H1 (cell line): ENCODE measurements at regions not wholly inside any gene's neighbourhood (a gene's known extent, or its start where the extent isn't known, plus 50 kb on each side); places are given as distances from the start of the nearest gene placed in this dataset.

ENCODE experiments used
- CTCF ChIA-PET: fragments of 300-600 bp; sonication (Branson Sonifier 250); formaldehyde crosslinking; loops from one replicate; lab custom pipeline; 2021; ENCODE audit not compliant: partially characterized antibody; lab: Charles Lee
- POLR2A ChIA-PET: fragments of 300-600 bp; sonication (Branson Sonifier 250); formaldehyde crosslinking; loops from one replicate; lab custom pipeline; 2021; ENCODE audit warnings: inconsistent platforms; ENCODE audit not compliant: partially characterized antibody; lab: Charles Lee
- DNase-seq, 2 experiments: peaks; one replicate each; pipeline versions ENCODE4 v3.0.0 to v3.0.0-alpha.2; 2010 to 2022; ENCODE audit warnings: low spot score in 2 of 2, low read depth in 1 of 2, mixed read lengths in 1 of 2
- FAIRE-seq: peaks from 2 replicates; lab custom pipeline; 2011; peaks lifted over from hg19 to GRCh38; lab: Jason Lieb, UNC
- H2AFZ ChIP-seq: 2 replicates; pipeline ENCODE4 v1.8.1; 2012; ENCODE audit warnings: low read length, inconsistent platforms
- H2AK5ac ChIP-seq: 2 replicates; pipeline ENCODE4 v1.6.1; 2013; ENCODE audit warnings: low read depth, low read length
- H2BK120ac ChIP-seq: replicated peaks from 2 replicates; pipeline ENCODE3; 2013; ENCODE audit warnings: low read depth, low read length, inconsistent platforms
- H2BK12ac ChIP-seq: 2 replicates; pipeline ENCODE4 v1.6.1; 2013; ENCODE audit warnings: low read depth, low read length
- H2BK15ac ChIP-seq: 2 replicates; pipeline ENCODE4 v1.6.1; 2013; ENCODE audit warnings: low read length
- H2BK20ac ChIP-seq: 2 replicates; pipeline ENCODE4 v1.6.1; 2013; ENCODE audit warnings: low read length
- H2BK5ac ChIP-seq: 2 replicates; pipeline ENCODE4 v1.6.1; 2013; ENCODE audit warnings: low read depth, low read length
- H3K14ac ChIP-seq: 2 replicates; pipeline ENCODE4 v1.6.1; 2013; ENCODE audit warnings: inconsistent platforms; ENCODE audit not compliant: insufficient read length
- H3K18ac ChIP-seq: 2 replicates; pipeline ENCODE4 v1.6.1; 2013; ENCODE audit warnings: low read length; ENCODE audit errors: extremely low read depth
- H3K23ac ChIP-seq: 2 replicates; pipeline ENCODE4 v1.6.1; 2013; ENCODE audit warnings: inconsistent platforms; ENCODE audit not compliant: insufficient read length
- H3K23me2 ChIP-seq: 2 replicates; pipeline ENCODE4 v1.6.1; 2013; ENCODE audit warnings: low read depth, low read length
- H3K27ac ChIP-seq: 2 replicates; pipeline ENCODE4 v1.6.1; 2011; ENCODE audit warnings: low read depth, low read length, inconsistent platforms
- H3K27me3 ChIP-seq, 4 experiments: replicated peaks in 1 of 4; 1 replicate in 1 of 4; 2 replicates in 3 of 4; pipeline versions ENCODE4 v1.6.1 to v1.8.1; 2011 to 2013; ENCODE audit warnings: low read length in 3 of 4, mild to moderate bottlenecking in 3 of 4, inconsistent platforms in 2 of 4, mixed read lengths in 2 of 4, moderate library complexity in 1 of 4; ENCODE audit not compliant: control insufficient read depth in 3 of 4, insufficient read depth in 3 of 4; ENCODE audit errors: extremely low read depth in 1 of 4
- H3K36me3 ChIP-seq, 4 experiments: 2 replicates each; pipeline versions ENCODE4 v1.6.1 to v1.8.1; 2011 to 2013; ENCODE audit warnings: mild to moderate bottlenecking in 4 of 4, low read length in 3 of 4, moderate library complexity in 2 of 4, control low read depth in 1 of 4, inconsistent platforms in 1 of 4; ENCODE audit not compliant: insufficient read depth in 4 of 4, control insufficient read depth in 2 of 4
- H3K4ac ChIP-seq: replicated peaks from 2 replicates; pipeline ENCODE3; 2013; ENCODE audit warnings: low read length, low read depth, mixed read lengths, inconsistent platforms; ENCODE audit not compliant: insufficient read length
- H3K4me1 ChIP-seq, 4 experiments: replicated peaks in 1 of 4; 1 replicate in 1 of 4; 2 replicates in 3 of 4; pipeline versions ENCODE4 v1.6.1 to v1.8.1; 2011 to 2013; ENCODE audit warnings: low read length in 3 of 4, inconsistent platforms in 2 of 4, mixed read lengths in 1 of 4; ENCODE audit not compliant: insufficient read depth in 4 of 4, control insufficient read depth in 3 of 4
- H3K4me2 ChIP-seq, 2 experiments: 2 replicates each; pipeline versions ENCODE4 v1.6.1 to v1.8.1; 2011 to 2013; ENCODE audit warnings: low read depth in 2 of 2, low read length in 2 of 2, control low read depth in 1 of 2, inconsistent platforms in 1 of 2, mild to moderate bottlenecking in 1 of 2; ENCODE audit not compliant: insufficient read depth in 1 of 2
- H3K4me3 ChIP-seq, 4 experiments: fragments of 200-600, 300-600 bp in 1 of 4; sonication (generic), shearing (Covaris generic), sonication (Bioruptor Twin) in 1 of 4; 2 replicates each; pipeline versions ENCODE4 v1.5.1 to v1.8.1; 2011 to 2016; ENCODE audit warnings: low read length in 4 of 4, low read depth in 3 of 4, control low read depth in 2 of 4, inconsistent platforms in 2 of 4, mild to moderate bottlenecking in 2 of 4, mixed read lengths in 1 of 4, moderate library complexity in 1 of 4; ENCODE audit not compliant: insufficient read depth in 2 of 4; ENCODE audit errors: extremely low read depth in 1 of 4
- H3K56ac ChIP-seq: replicated peaks from 2 replicates; pipeline ENCODE3; 2013; ENCODE audit warnings: low read depth, mild to moderate bottlenecking, mixed read lengths, low read length, inconsistent platforms; ENCODE audit not compliant: insufficient read length
- H3K79me1 ChIP-seq: 2 replicates; pipeline ENCODE4 v1.6.1; 2013; ENCODE audit warnings: low read depth, low read length, control low read depth
- H3K79me2 ChIP-seq, 2 experiments: 2 replicates each; pipeline versions ENCODE4 v1.6.1 to v1.8.1; 2012 to 2013; ENCODE audit warnings: low read length in 2 of 2, mild to moderate bottlenecking in 2 of 2, inconsistent platforms in 1 of 2; ENCODE audit not compliant: insufficient read depth in 2 of 2, control insufficient read depth in 1 of 2
- H3K9ac ChIP-seq, 4 experiments: replicated peaks in 1 of 4; 1 replicate in 1 of 4; 2 replicates in 3 of 4; pipeline versions ENCODE4 v1.6.1 to v1.8.1; 2011 to 2013; ENCODE audit warnings: low read depth in 3 of 4, low read length in 3 of 4, control low read depth in 2 of 4, mild to moderate bottlenecking in 2 of 4, moderate library complexity in 2 of 4, inconsistent platforms in 1 of 4; ENCODE audit errors: extremely low read depth in 1 of 4
- H3K9me3 ChIP-seq, 2 experiments: 2 replicates each; pipeline versions ENCODE4 v1.6.1 to v1.8.1; 2012 to 2013; ENCODE audit warnings: mild to moderate bottlenecking in 2 of 2, moderate library complexity in 2 of 2, control low read depth in 1 of 2, inconsistent platforms in 1 of 2, low read depth in 1 of 2, low read length in 1 of 2, mixed read lengths in 1 of 2; ENCODE audit not compliant: insufficient read depth in 2 of 2
- H4K20me1 ChIP-seq, 2 experiments: replicated peaks in 1 of 2; 2 replicates each; pipeline versions ENCODE3 to v1.8.1; 2011 to 2013; ENCODE audit warnings: inconsistent platforms in 2 of 2, low read length in 2 of 2, mild to moderate bottlenecking in 1 of 2; ENCODE audit not compliant: insufficient read depth in 2 of 2, control insufficient read depth in 1 of 2
- H4K5ac ChIP-seq: 2 replicates; pipeline ENCODE4 v1.6.1; 2013; ENCODE audit warnings: low read length, low read depth, mixed read lengths, inconsistent platforms; ENCODE audit not compliant: insufficient read length
- H4K8ac ChIP-seq: 2 replicates; pipeline ENCODE4 v1.8.0; 2013; ENCODE audit warnings: mild to moderate bottlenecking, moderate library complexity, low read length, inconsistent platforms; ENCODE audit not compliant: insufficient read depth; ENCODE audit errors: extremely low read depth
- H4K91ac ChIP-seq: replicated peaks from 2 replicates; pipeline ENCODE3; 2013; ENCODE audit warnings: low read length, mixed read lengths, inconsistent platforms; ENCODE audit not compliant: insufficient read length
- CBX8 ChIP-seq: fragments of 300-800, 300-1000 bp; sonication (generic); IDR thresholded peaks from 2 replicates; pipeline ENCODE4 v1.7.1; 2016; ENCODE audit warnings: low read depth, low read length, borderline replicate concordance
- HDAC6 ChIP-seq: IDR thresholded peaks from one replicate; pipeline ENCODE4 v1.7.1; 2012; ENCODE audit warnings: low read depth, mild to moderate bottlenecking, inconsistent platforms, low read length, moderate library complexity
- JUND ChIP-seq: IDR thresholded peaks from 2 replicates; pipeline ENCODE4 v1.6.1; 2011; ENCODE audit warnings: mild to moderate bottlenecking, improper control_type of control experiment, low read length
- POU5F1 ChIP-seq: IDR thresholded peaks from 2 replicates; pipeline ENCODE4 v1.6.1; 2011; ENCODE audit warnings: low read depth, mild to moderate bottlenecking, low read length, moderate library complexity
- SAP30 ChIP-seq: fragments of 300-600 bp; sonication (generic); IDR thresholded peaks from 2 replicates; pipeline ENCODE4 v1.7.1; 2012; ENCODE audit warnings: low read length, moderate library complexity, mild to moderate bottlenecking, inconsistent platforms; ENCODE audit not compliant: insufficient read depth, insufficient replicate concordance
- TAF1 ChIP-seq: IDR thresholded peaks from 2 replicates; pipeline ENCODE4 v1.6.1; 2011; ENCODE audit warnings: mild to moderate bottlenecking, low read depth, low read length
- TAF7 ChIP-seq: optimal IDR thresholded peaks from 2 replicates; pipeline ENCODE3; 2011; ENCODE audit warnings: low read depth, mild to moderate bottlenecking, inconsistent platforms, low read length, moderate library complexity, borderline replicate concordance
- YY1 ChIP-seq: IDR thresholded peaks from 2 replicates; pipeline ENCODE4 v1.6.1; 2011; ENCODE audit warnings: low read depth, mild to moderate bottlenecking, low read length
- WGBS, 2 experiments: shearing (Covaris generic) in 1 of 2; methylation state at CpG; one replicate each; pipeline versions ENCODE4 v1.1.6 to v1.1.7; 2013 to 2015; ENCODE audit warnings: low lambda C conversion rate in 2 of 2, mixed read lengths in 2 of 2, inconsistent platforms in 1 of 2, low coverage in 1 of 2, missing lambda C conversion rate in 1 of 2; ENCODE audit not compliant: insufficient replicate concordance in 2 of 2, insufficient coverage in 1 of 2, insufficient read length in 1 of 2; ENCODE audit errors: extremely low coverage in 1 of 2, missing lambda C conversion rate in 1 of 2; 5-methylcytosine and 5-hydroxymethylcytosine counted together
- TF ChIP-seq, protein P1 (sequence below): IDR thresholded peaks from 2 replicates; pipeline ENCODE4 v1.6.1; 2012; ENCODE audit warnings: inconsistent platforms

DNA sequence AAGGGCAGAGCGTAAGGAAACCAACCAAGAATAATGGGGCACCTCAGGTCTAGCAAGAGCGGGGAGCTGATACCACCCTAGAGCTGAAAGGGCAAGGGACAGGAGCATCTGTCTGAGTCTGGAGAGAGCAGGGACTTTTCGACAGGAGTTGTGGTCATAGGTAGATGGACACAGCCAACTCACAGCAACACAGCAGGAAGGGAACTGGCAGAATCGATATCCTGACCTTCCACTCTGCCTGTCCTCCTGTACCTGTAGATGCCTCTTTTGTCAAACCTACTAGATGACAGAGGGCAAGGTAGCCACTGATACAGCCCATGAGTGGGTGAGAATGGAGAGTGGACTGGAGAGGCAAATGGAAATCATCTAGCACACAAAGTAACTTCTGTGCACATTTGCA, 247.2 kb upstream of the EGLN3 start:
- Histone ChIP-seq H2BK5ac (no peak overlapping the region), H3K23ac (no peak overlapping the region), H3K4me2 (no peak overlapping the region), H3K56ac (no peak overlapping the region), H3K14ac (no peak overlapping the region), H2BK15ac (no peak overlapping the region), H3K4me1 (no peaks in the 10 kb centered on the region), H3K9ac (no peak overlapping the region), H2BK120ac (no peak overlapping the region), H2BK20ac (no peak overlapping the region), H3K23me2 (no peaks in the 10 kb centered on the region), H4K91ac (no peak overlapping the region), H3K79me2 (no peaks in the 10 kb centered on the region), H2AK5ac (no peak overlapping the region), H2BK12ac (no peak overlapping the region), H2AFZ (no peak overlapping the region), H4K5ac (no peak overlapping the region), H4K20me1 (no peaks in the 10 kb centered on the region), H3K27me3 (no peaks in the 10 kb centered on the region), H3K36me3 (no peaks in the 10 kb centered on the region), H3K79me1 (no peaks in the 10 kb centered on the region), H4K8ac (no peak overlapping the region), H3K4me3 (no peak overlapping the region), H3K9me3 (no peaks in the 10 kb centered on the region), H3K27ac (no peak overlapping the region), H3K18ac (no peak overlapping the region), H3K4ac (no peak overlapping the region)
- POLR2A ChIA-PET: no interaction called here
- no peak for TF ChIP-seq CBX8
- TF ChIP-seq POU5F1: no peak
- no peak for TF ChIP-seq JUND
- no peak for TF ChIP-seq SAP30
- TF ChIP-seq HDAC6: no peak
- TF ChIP-seq TAF7: no peak
- no peak for TF ChIP-seq YY1
- no peak for TF ChIP-seq TAF1
- TF ChIP-seq, protein P1, sequence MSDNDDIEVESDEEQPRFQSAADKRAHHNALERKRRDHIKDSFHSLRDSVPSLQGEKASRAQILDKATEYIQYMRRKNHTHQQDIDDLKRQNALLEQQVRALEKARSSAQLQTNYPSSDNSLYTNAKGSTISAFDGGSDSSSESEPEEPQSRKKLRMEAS: no peak
- CTCF ChIA-PET: interaction anchor here (0.6 to 1.7 kb wide), 3 partner anchors 8 to 360 kb away, joined by 3 to 6 read pairs (median 5); no protein-coding TSS in a partner anchor
- 94% methylated on average over 4 of the region's 4 CpGs; no CpG with 5 or more reads in 1 of the 2 experiments for WGBS, 2 experiments
- no peak for FAIRE-seq
- no peak for DNase-seq
